ENCODE measurements at regions not wholly inside any gene's neighbourhood (a gene's known extent, or its start where the extent isn't known, plus 50 kb on each side); places are given as distances from the start of the nearest gene placed in this dataset.
"Not testable (repeated sequence)": the region's sequence is repeated elsewhere in the genome, so short reads cannot be mapped to it uniquely, and the experiment has no call there.

- TF ChIP-seq ZFX (IDR thresholded peaks at IDR 0.05; ENCODE audit: borderline replicate concordance) (no peak), CTCF (IDR thresholded peaks at IDR 0.05) (no peak)
- H3K27ac ChIP-seq: no peak overlapping the region
These were observed 613.2 kb upstream of the COBL start for GRCh38 chr7:51929818-51930217.

- TF ChIP-seq ZFX (IDR thresholded peaks at IDR 0.05; ENCODE audit: borderline replicate concordance) (no peak), CTCF (IDR thresholded peaks at IDR 0.05) (no peak)
- no peak overlapping the region for H3K27ac ChIP-seq
These were observed 611.1 kb upstream of the COBL start for GRCh38 chr7:51927738-51928137.

DNA sequence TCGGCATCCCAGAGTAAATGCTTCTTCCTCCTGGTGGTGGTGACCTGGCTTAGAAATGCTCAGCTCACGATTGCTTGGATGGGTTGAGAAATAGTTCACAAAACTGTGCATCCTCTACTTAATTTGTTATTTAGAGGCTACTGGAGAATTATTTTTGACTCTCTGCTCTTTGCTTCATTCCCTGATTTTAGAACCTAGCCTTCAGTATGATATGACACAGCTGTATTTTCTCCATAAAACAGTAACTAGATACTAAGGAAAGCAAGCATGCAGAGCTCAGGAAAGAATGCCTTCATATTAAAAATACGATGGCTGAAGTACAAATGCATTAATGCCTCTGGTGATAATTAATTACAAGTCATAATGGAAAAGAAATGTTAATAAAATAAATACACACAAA, 602.0 kb upstream of the COBL start:
- H3K27ac ChIP-seq: no peak overlapping the region
- TF ChIP-seq CTCF (IDR thresholded peaks at IDR 0.05) (no peak), ZFX (IDR thresholded peaks at IDR 0.05; ENCODE audit: borderline replicate concordance) (no peak)

DNA sequence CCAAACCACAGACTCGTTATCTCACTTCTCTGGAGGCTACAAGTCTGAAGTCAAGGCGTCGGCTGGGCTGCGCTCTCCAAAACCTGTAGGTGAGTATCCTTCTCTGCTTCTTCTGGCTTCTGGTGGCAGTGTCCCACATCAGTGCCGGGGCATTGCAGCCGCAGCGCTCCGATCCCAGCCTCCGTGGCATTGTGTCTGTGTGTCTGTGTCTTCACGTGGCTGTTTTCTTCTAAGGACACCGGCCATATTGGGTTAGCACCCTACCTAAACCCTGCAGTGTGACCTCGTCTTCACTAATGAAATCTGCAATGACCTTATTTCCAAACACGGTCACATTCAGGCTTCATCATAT, 584.9 kb upstream of the COBL start:
- no peak overlapping the region for H3K27ac ChIP-seq
- TF ChIP-seq CTCF (IDR thresholded peaks at IDR 0.05) (no peak), ZFX (IDR thresholded peaks at IDR 0.05; ENCODE audit: borderline replicate concordance) (no peak)

DNA sequence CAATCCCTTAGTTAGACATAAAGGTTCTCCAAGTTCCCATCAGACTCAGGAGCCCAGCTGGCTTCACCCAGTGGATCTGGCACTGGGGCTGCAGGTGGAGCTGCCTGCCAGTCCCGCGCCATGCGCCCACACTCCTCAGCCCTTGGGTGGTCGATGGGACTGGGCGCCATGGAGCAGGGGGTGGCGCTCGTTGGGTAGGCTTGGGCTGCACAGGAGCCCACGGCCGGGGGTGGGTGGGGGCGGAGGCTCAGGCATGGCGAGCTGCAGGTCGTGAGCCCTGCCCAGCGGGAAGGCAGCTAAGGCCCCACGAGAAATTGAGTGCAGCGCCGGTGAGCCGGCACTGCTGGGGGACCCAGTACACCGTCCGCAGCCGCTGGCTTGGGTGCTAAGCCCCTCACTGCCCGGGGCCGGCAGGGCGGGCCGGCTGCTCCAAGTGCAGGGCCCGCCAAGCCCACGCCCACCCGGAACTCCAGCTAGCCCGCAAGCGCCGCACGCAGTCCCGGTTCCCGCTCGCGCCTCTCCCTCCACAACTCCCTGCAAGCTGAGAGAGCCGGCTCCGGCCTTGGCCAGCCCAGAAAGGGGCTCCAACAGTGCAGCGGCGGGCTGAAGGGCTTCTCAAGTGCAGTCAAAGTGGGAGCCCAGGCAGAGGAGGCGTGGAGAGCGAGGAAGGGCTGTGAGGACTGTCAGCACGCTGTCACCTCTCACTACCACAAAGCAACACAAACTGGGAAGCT, 584.3 kb upstream of the COBL start:
- H3K27ac ChIP-seq: not testable (repeated sequence)

DNA sequence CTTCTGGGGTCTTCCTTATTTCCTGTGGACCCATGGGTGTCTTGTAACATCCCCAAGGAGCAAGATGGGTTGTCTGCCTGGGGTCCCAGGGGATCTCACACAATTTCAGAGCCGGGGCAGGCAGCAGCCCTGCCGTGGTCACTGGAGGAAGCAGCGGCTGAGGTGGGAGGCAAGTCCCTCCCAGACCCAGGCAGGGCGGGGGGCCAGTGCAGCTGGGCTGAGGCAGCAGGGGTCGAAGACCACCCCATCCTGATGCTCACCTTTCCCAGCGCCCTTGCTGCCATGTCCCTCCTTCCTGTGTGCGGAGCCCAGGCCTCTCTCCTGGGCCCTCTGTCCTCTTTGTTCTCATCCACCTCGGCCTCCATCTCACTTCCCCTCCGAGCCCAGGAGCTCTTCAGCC, 583.0 kb upstream of the COBL start:
- TF ChIP-seq CTCF (IDR thresholded peaks at IDR 0.05): no peak
- no peak for TF ChIP-seq ZFX (IDR thresholded peaks at IDR 0.05; ENCODE audit: borderline replicate concordance)
- no peak overlapping the region for H3K27ac ChIP-seq

GRCh38 chr7:51882412-51882811, 565.8 kb upstream of the COBL start:
- H3K27ac ChIP-seq: no peak overlapping the region
- no peak for TF ChIP-seq ZFX (IDR thresholded peaks at IDR 0.05; ENCODE audit: borderline replicate concordance)
- no peak for TF ChIP-seq CTCF (IDR thresholded peaks at IDR 0.05)

DNA sequence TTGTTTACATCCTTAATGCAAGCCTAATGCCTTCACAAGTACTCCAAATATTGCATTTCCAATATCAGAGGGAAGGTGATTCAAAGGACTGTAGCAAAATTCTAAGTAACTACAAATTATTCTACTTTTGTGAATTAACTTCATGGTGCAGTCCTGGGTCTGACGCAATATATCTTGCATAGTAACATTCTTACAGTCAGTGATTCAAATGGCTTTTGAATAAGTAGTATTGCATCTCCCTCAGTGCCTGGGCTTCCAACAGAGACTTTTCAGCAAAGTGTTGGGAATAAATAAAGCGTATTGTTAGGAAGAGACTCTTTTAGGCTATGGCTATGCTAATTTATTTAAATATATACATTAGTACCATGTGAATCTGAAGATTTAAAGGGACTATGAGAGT, 564.7 kb upstream of the COBL start:
- TF ChIP-seq CTCF (IDR thresholded peaks at IDR 0.05) (no peak), ZFX (IDR thresholded peaks at IDR 0.05; ENCODE audit: borderline replicate concordance) (no peak)
- no peak overlapping the region for H3K27ac ChIP-seq

Data from 22Rv1 (cell line).